ENCODE measurements at regions not wholly inside any gene's neighbourhood (a gene's known extent, or its start where the extent isn't known, plus 50 kb on each side); places are given as distances from the start of the nearest gene placed in this dataset.
A peak's percentile ranks its signal among the peaks of the same experiment; 100 is the strongest.

DNA sequence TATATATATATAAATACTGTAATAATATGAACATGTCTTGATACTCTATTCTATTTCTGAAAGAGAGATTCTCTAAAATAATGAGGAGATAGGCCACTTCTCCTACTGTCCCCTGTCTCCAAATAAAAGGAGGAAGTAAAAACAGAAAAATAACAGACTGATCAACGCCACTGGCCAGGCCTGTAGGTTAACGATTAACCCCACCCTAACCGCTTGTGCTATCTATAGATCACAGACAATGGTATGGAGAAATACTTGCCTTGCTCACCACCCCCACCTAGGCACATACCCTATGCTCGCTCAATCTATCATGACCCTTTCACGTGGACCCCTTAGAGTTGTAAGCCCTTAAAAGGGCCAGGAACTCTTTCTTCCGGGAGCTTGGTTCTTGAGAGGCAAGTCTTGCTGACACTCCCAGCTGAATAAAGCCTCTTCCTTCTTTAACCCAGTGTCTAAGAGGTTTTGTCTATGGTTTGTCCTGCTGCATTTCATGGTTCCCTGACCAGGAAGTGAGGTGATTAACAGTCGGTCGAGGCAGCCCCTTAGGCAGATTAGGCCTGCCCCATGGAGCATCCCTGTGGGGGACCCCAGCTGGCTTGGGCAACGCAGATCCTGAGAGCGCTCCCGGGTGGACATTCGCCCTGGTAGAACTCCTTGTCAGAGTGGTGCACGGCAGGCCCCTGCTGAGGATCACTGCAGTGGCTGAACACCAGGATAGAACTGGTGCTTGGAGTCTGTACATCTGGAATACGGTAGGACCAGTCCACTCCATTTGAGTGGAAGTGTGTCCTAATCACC is 521.8 kb upstream of the CNTN3 start:
- DNase-seq (ENCODE audit: low read depth, low spot score) (no peak), ATAC-seq (peak; percentile 75), FAIRE-seq (no peak)
- no peak overlapping the region for H2AFZ ChIP-seq (ENCODE audit: control insufficient read depth, low read depth, low read length)
- H3K27ac ChIP-seq (ENCODE audit: control insufficient read depth, insufficient read depth): no peak overlapping the region
- WGBS (ENCODE audit: insufficient coverage, insufficient replicate concordance, low lambda C conversion rate, missing lambda C conversion rate): 56% methylated on average over 14 of the region's 14 CpGs
- POLR2A ChIA-PET: interaction anchor here (1.6 kb wide), 1 partner anchor 43 kb away, joined by 5 read pairs; no protein-coding TSS in a partner anchor
- H3K4me1 ChIP-seq (ENCODE audit: control insufficient read depth, insufficient read depth, low read length): no peaks in the 10 kb centered on the region
- RAD21 ChIA-PET (ENCODE audit: unreplicated experiment): interaction anchor here (0.9 to 1.2 kb wide), 5 partner anchors 9 to 56 kb away, joined by 3 to 4 read pairs (median 4); no protein-coding TSS in a partner anchor
- SMC1A ChIA-PET (ENCODE audit: uncharacterized antibody, unreplicated experiment): interaction anchor here (0.7 to 2.0 kb wide), 8 partner anchors 24 to 240 kb away, joined by 3 to 7 read pairs (median 4); no protein-coding TSS in a partner anchor
- no TSS peak for BruUV-seq (replicated peaks)
- no peak for TF ChIP-seq KLF5 (IDR thresholded peaks at IDR 0.05; ENCODE audit: partially characterized antibody)
- no peak for TF ChIP-seq CHD1 (IDR thresholded peaks at IDR 0.05; ENCODE audit: low read depth, low read length)
- no peak for TF ChIP-seq ZZZ3 (IDR thresholded peaks at IDR 0.05; ENCODE audit: control insufficient read depth, insufficient read length, low read depth)
- TF ChIP-seq, protein P1, sequence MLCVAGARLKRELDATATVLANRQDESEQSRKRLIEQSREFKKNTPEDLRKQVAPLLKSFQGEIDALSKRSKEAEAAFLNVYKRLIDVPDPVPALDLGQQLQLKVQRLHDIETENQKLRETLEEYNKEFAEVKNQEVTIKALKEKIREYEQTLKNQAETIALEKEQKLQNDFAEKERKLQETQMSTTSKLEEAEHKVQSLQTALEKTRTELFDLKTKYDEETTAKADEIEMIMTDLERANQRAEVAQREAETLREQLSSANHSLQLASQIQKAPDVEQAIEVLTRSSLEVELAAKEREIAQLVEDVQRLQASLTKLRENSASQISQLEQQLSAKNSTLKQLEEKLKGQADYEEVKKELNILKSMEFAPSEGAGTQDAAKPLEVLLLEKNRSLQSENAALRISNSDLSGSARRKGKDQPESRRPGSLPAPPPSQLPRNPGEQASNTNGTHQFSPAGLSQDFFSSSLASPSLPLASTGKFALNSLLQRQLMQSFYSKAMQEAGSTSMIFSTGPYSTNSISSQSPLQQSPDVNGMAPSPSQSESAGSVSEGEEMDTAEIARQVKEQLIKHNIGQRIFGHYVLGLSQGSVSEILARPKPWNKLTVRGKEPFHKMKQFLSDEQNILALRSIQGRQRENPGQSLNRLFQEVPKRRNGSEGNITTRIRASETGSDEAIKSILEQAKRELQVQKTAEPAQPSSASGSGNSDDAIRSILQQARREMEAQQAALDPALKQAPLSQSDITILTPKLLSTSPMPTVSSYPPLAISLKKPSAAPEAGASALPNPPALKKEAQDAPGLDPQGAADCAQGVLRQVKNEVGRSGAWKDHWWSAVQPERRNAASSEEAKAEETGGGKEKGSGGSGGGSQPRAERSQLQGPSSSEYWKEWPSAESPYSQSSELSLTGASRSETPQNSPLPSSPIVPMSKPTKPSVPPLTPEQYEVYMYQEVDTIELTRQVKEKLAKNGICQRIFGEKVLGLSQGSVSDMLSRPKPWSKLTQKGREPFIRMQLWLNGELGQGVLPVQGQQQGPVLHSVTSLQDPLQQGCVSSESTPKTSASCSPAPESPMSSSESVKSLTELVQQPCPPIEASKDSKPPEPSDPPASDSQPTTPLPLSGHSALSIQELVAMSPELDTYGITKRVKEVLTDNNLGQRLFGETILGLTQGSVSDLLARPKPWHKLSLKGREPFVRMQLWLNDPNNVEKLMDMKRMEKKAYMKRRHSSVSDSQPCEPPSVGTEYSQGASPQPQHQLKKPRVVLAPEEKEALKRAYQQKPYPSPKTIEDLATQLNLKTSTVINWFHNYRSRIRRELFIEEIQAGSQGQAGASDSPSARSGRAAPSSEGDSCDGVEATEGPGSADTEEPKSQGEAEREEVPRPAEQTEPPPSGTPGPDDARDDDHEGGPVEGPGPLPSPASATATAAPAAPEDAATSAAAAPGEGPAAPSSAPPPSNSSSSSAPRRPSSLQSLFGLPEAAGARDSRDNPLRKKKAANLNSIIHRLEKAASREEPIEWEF (IDR thresholded peaks at IDR 0.05; ENCODE audit: insufficient replicate concordance, low read depth, low read length): no peak
- no peak for TF ChIP-seq POLR2AphosphoS5 (IDR thresholded peaks at IDR 0.05; ENCODE audit: low read length)
- peak; percentile 43 for TF ChIP-seq MEF2B (IDR thresholded peaks at IDR 0.05; ENCODE audit: partially characterized antibody, poor library complexity, severe bottlenecking)
- 0 out of 2 replicates have a peak, but pooled peaks have one; percentile 14 for TF ChIP-seq IKZF1 (conservative IDR thresholded peaks at IDR 0.05)
- TF ChIP-seq, protein P2, sequence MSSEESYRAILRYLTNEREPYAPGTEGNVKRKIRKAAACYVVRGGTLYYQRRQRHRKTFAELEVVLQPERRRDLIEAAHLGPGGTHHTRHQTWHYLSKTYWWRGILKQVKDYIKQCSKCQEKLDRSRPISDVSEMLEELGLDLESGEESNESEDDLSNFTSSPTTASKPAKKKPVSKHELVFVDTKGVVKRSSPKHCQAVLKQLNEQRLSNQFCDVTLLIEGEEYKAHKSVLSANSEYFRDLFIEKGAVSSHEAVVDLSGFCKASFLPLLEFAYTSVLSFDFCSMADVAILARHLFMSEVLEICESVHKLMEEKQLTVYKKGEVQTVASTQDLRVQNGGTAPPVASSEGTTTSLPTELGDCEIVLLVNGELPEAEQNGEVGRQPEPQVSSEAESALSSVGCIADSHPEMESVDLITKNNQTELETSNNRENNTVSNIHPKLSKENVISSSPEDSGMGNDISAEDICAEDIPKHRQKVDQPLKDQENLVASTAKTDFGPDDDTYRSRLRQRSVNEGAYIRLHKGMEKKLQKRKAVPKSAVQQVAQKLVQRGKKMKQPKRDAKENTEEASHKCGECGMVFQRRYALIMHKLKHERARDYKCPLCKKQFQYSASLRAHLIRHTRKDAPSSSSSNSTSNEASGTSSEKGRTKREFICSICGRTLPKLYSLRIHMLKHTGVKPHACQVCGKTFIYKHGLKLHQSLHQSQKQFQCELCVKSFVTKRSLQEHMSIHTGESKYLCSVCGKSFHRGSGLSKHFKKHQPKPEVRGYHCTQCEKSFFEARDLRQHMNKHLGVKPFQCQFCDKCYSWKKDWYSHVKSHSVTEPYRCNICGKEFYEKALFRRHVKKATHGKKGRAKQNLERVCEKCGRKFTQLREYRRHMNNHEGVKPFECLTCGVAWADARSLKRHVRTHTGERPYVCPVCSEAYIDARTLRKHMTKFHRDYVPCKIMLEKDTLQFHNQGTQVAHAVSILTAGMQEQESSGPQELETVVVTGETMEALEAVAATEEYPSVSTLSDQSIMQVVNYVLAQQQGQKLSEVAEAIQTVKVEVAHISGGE (CRISPR knock-in tag; IDR thresholded peaks at IDR 0.05): no peak
- no peak for TF ChIP-seq HDAC6 (IDR thresholded peaks at IDR 0.05; ENCODE audit: unreplicated experiment)
- peak; percentile 24; the same call in 1 of the 2 replicates for TF ChIP-seq NBN (IDR thresholded peaks at IDR 0.05)
- no peak for TF ChIP-seq ZSCAN29 (IDR thresholded peaks at IDR 0.05)
- intact Hi-C loops (cut with micrococcal nuclease; ENCODE audit: unreplicated experiment): no loop called here
- no peaks in the 10 kb centered on the region for H3K27me3 ChIP-seq (replicated peaks in 1 of 2; ENCODE audit: control insufficient read depth in 2 of 2, insufficient read depth in 2 of 2, low read length in 1 of 2)
- CTCF ChIA-PET: interaction anchor here (1.1 to 1.4 kb wide), 5 partner anchors 9 to 90 kb away, joined by 3 to 4 read pairs (median 3); no protein-coding TSS in a partner anchor
- in situ Hi-C loops (cut with MboI): no loop called here
- no peaks in the 10 kb centered on the region for H3K36me3 ChIP-seq (ENCODE audit: control insufficient read depth in 2 of 2, insufficient read depth in 2 of 2, low read length in 1 of 2)
- H4K20me1 ChIP-seq (ENCODE audit: control insufficient read depth, insufficient read depth): no peaks in the 10 kb centered on the region
- H3K9ac ChIP-seq (ENCODE audit: control insufficient read depth, insufficient read depth, low read length): no peak overlapping the region
- H3K79me2 ChIP-seq (ENCODE audit: control insufficient read depth, insufficient read depth, low read length): no peaks in the 10 kb centered on the region
- no peaks in the 10 kb centered on the region; the same call in 1 of the 3 replicates for H3K9me3 ChIP-seq (replicated peaks; ENCODE audit: control insufficient read depth, insufficient read depth, low read length)
- no peak overlapping the region for H3K4me3 ChIP-seq
- H3K4me2 ChIP-seq (ENCODE audit: control insufficient read depth, insufficient read depth): no peak overlapping the region

Measured in GM12878 (cell line).